CD4-positive, alpha-beta T cell treated with Interleukin-1 beta for 1 hour (primary cell): ENCODE measurements at regions not wholly inside any gene's neighbourhood (a gene's known extent, or its start where the extent isn't known, plus 50 kb on each side); places are given as distances from the start of the nearest gene placed in this dataset.

Source experiments
- DNase-seq, 2 donors: peaks; one replicate each; pipeline ENCODE4 v3.0.0-alpha.2; 2020 to 2022

GRCh38 chr7:25279705-25280104, 51.4 kb upstream of the NPVF start:
- DNase-seq: no peak

- DNase-seq: no peak
These were observed 51.9 kb upstream of the NPVF start for GRCh38 chr7:25280181-25280580.

GRCh38 chr7:25282194-25282593, 53.9 kb upstream of the NPVF start:
- DNase-seq: no peak

GRCh38 chr7:25286756-25287155, 58.5 kb upstream of the NPVF start:
- DNase-seq: no peak

GRCh38 chr7:25287291-25287690, 59.0 kb upstream of the NPVF start:
- DNase-seq: no peak

GRCh38 chr7:25288556-25289307, 60.4 kb upstream of the NPVF start:
- DNase-seq: no peak

- no peak for DNase-seq
These were observed 61.2 kb upstream of the NPVF start for GRCh38 chr7:25289518-25289917.

GRCh38 chr7:25294624-25295023, 66.3 kb upstream of the NPVF start:
- no peak for DNase-seq

- DNase-seq: no peak
These were observed 67.1 kb upstream of the NPVF start for GRCh38 chr7:25295387-25295786.

- DNase-seq: no peak
These were observed 67.8 kb upstream of the NPVF start for GRCh38 chr7:25296086-25296485.

- no peak for DNase-seq
These were observed 69.0 kb upstream of the NPVF start for GRCh38 chr7:25297278-25297677.

- no peak for DNase-seq
These were observed 75.2 kb upstream of the NPVF start for GRCh38 chr7:25303281-25304181.

- DNase-seq: no peak
These were observed 76.4 kb upstream of the NPVF start for GRCh38 chr7:25304691-25305090.

GRCh38 chr7:25305831-25306230, 77.5 kb upstream of the NPVF start:
- no peak for DNase-seq

- DNase-seq: no peak
These were observed 79.3 kb upstream of the NPVF start for GRCh38 chr7:25307624-25308023.

GRCh38 chr7:25308246-25308645, 80.0 kb upstream of the NPVF start:
- no peak for DNase-seq

- DNase-seq: no peak
These were observed 80.8 kb upstream of the NPVF start for GRCh38 chr7:25308906-25309705.

GRCh38 chr7:25310896-25311295, 82.6 kb upstream of the NPVF start:
- no peak for DNase-seq

- DNase-seq: no peak
These were observed 83.1 kb upstream of the NPVF start for GRCh38 chr7:25311346-25311745.

GRCh38 chr7:25312968-25313367, 84.7 kb upstream of the NPVF start:
- no peak for DNase-seq

- DNase-seq: no peak
These were observed 85.2 kb upstream of the NPVF start for GRCh38 chr7:25313526-25313925.

GRCh38 chr7:25314094-25314730, 85.9 kb upstream of the NPVF start:
- no peak for DNase-seq

- DNase-seq: no peak
These were observed 86.5 kb upstream of the NPVF start for GRCh38 chr7:25314731-25315267.
